ENCODE measurements at regions not wholly inside any gene's neighbourhood (a gene's known extent, or its start where the extent isn't known, plus 50 kb on each side); places are given as distances from the start of the nearest gene placed in this dataset.

GRCh38 chr10:30540276-30540675 is 89.3 kb downstream of the LYZL2 start:
- FAIRE-seq: no peak
- DNase-seq (ENCODE audit: low read depth in 1 of 2, low spot score in 1 of 2): no peak
- POLR2A ChIA-PET: no interaction called here
- Histone ChIP-seq H3K4me2 (0 out of 3 replicates have a peak overlapping the region, but pooled peaks have one; percentile 4), H3K27ac (peak overlapping the region; percentile 78 to 88), H3K4me1 (peaks cover 80% of the 10 kb centered on the region), H3K9me3 (peaks cover 6% of the 10 kb centered on the region; the same call in 1 of the 3 replicates), H3K4me3 (no peak overlapping the region)
- CTCF ChIA-PET: interaction anchor here (0.8 to 7.6 kb wide), 2 partner anchors 51 to 112 kb away, joined by 5 to 37 read pairs; no protein-coding TSS in a partner anchor
- WGBS (ENCODE audit: missing lambda C conversion rate): 83% methylated on average over 2 of the region's 2 CpGs
- ATAC-seq: no peak
- no peak for TF ChIP-seq HDAC2 (IDR thresholded peaks at IDR 0.05)
- TF ChIP-seq ELK1 (IDR thresholded peaks at IDR 0.05; ENCODE audit: low read depth, low read length): no peak
- TF ChIP-seq GATA3 (IDR thresholded peaks at IDR 0.05; ENCODE audit: borderline replicate concordance): no peak
- peak in 1 of 2 experiments; percentile 47; a peak in 1 of 4 replicates for TF ChIP-seq CEBPB (IDR thresholded peaks at IDR 0.05)
- TF ChIP-seq, protein P1, sequence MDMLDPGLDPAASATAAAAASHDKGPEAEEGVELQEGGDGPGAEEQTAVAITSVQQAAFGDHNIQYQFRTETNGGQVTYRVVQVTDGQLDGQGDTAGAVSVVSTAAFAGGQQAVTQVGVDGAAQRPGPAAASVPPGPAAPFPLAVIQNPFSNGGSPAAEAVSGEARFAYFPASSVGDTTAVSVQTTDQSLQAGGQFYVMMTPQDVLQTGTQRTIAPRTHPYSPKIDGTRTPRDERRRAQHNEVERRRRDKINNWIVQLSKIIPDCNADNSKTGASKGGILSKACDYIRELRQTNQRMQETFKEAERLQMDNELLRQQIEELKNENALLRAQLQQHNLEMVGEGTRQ (IDR thresholded peaks at IDR 0.05): no peak
- peak; percentile 36; the same call in 1 of the 2 replicates for TF ChIP-seq JUNB (IDR thresholded peaks at IDR 0.05)
- no peak for TF ChIP-seq SREBF2 (IDR thresholded peaks at IDR 0.05)
- no peak for TF ChIP-seq EP300 (IDR thresholded peaks at IDR 0.05)
- TF ChIP-seq NFE2L2 (conservative IDR thresholded peaks at IDR 0.05; ENCODE audit: low read length): no peak
- no peak for TF ChIP-seq HOXB13 (CRISPR knock-in tag; IDR thresholded peaks at IDR 0.05; ENCODE audit: low read depth)
- no peak for TF ChIP-seq FOSB (CRISPR knock-in tag; IDR thresholded peaks at IDR 0.05)
- TF ChIP-seq RCOR1 (IDR thresholded peaks at IDR 0.05; ENCODE audit: low read depth, low read length): no peak
- TF ChIP-seq ZSCAN20 (CRISPR knock-in tag; IDR thresholded peaks at IDR 0.05): no peak
- no peak for TF ChIP-seq KDM5A (IDR thresholded peaks at IDR 0.05)
- no peak for TF ChIP-seq E2F6 (IDR thresholded peaks at IDR 0.05; ENCODE audit: borderline replicate concordance, low read depth)
- TF ChIP-seq CHD4 (IDR thresholded peaks at IDR 0.05; ENCODE audit: borderline replicate concordance): no peak
- TF ChIP-seq CHD2 (IDR thresholded peaks at IDR 0.05; ENCODE audit: low read length, partially characterized antibody): no peak
- no peak for TF ChIP-seq RNF2 (IDR thresholded peaks at IDR 0.05; ENCODE audit: borderline replicate concordance, low read depth)
- TF ChIP-seq KDM1A (IDR thresholded peaks at IDR 0.05; ENCODE audit: low read depth): no peak
- TF ChIP-seq, protein P2, sequence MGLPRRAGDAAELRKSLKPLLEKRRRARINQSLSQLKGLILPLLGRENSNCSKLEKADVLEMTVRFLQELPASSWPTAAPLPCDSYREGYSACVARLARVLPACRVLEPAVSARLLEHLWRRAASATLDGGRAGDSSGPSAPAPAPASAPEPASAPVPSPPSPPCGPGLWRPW (IDR thresholded peaks at IDR 0.05): 0 out of 2 replicates have a peak, but pooled peaks have one; percentile 11
- no peak for TF ChIP-seq NPAS2 (CRISPR knock-in tag; IDR thresholded peaks at IDR 0.05; ENCODE audit: borderline replicate concordance)
- TF ChIP-seq MAFK (IDR thresholded peaks at IDR 0.05; ENCODE audit: partially characterized antibody): peak; percentile 24
- TF ChIP-seq HOXB5 (CRISPR knock-in tag; IDR thresholded peaks at IDR 0.05): no peak
- TF ChIP-seq EHMT2 (IDR thresholded peaks at IDR 0.05; ENCODE audit: low read depth): no peak
- TF ChIP-seq, protein P3, sequence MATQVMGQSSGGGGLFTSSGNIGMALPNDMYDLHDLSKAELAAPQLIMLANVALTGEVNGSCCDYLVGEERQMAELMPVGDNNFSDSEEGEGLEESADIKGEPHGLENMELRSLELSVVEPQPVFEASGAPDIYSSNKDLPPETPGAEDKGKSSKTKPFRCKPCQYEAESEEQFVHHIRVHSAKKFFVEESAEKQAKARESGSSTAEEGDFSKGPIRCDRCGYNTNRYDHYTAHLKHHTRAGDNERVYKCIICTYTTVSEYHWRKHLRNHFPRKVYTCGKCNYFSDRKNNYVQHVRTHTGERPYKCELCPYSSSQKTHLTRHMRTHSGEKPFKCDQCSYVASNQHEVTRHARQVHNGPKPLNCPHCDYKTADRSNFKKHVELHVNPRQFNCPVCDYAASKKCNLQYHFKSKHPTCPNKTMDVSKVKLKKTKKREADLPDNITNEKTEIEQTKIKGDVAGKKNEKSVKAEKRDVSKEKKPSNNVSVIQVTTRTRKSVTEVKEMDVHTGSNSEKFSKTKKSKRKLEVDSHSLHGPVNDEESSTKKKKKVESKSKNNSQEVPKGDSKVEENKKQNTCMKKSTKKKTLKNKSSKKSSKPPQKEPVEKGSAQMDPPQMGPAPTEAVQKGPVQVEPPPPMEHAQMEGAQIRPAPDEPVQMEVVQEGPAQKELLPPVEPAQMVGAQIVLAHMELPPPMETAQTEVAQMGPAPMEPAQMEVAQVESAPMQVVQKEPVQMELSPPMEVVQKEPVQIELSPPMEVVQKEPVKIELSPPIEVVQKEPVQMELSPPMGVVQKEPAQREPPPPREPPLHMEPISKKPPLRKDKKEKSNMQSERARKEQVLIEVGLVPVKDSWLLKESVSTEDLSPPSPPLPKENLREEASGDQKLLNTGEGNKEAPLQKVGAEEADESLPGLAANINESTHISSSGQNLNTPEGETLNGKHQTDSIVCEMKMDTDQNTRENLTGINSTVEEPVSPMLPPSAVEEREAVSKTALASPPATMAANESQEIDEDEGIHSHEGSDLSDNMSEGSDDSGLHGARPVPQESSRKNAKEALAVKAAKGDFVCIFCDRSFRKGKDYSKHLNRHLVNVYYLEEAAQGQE (IDR thresholded peaks at IDR 0.05): no peak
- TF ChIP-seq ZC3H11A (IDR thresholded peaks at IDR 0.05): no peak
- no peak for TF ChIP-seq CBX8 (IDR thresholded peaks at IDR 0.05)
- no peak for TF ChIP-seq RAD21 (conservative IDR thresholded peaks at IDR 0.05 in 1 of 2, IDR thresholded peaks at IDR 0.05 in 1 of 2)
- TF ChIP-seq FOXS1 (CRISPR knock-in tag; IDR thresholded peaks at IDR 0.05): no peak
- TF ChIP-seq NR3C1 (IDR thresholded peaks at IDR 0.05): no peak
- no peak for TF ChIP-seq RFX5 (IDR thresholded peaks at IDR 0.05)
- TF ChIP-seq ZFP36 (IDR thresholded peaks at IDR 0.05; ENCODE audit: borderline replicate concordance, partially characterized antibody): no peak
- TF ChIP-seq MYC (IDR thresholded peaks at IDR 0.05; ENCODE audit: borderline replicate concordance, low read length): no peak
- no peak for TF ChIP-seq FOSL2 (IDR thresholded peaks at IDR 0.05)
- TF ChIP-seq FOSL2 (CRISPR knock-in tag; IDR thresholded peaks at IDR 0.05): peak; percentile 69
- no peak for TF ChIP-seq HEYL (CRISPR knock-in tag; IDR thresholded peaks at IDR 0.05)
- no peak for TF ChIP-seq MAZ (IDR thresholded peaks at IDR 0.05; ENCODE audit: borderline replicate concordance, low read depth, low read length)
- TF ChIP-seq TFCP2L1 (CRISPR knock-in tag; IDR thresholded peaks at IDR 0.05): no peak
- no peak for TF ChIP-seq PHF8 (IDR thresholded peaks at IDR 0.05; ENCODE audit: borderline replicate concordance, low read depth)
